Uterus (tissue), 3 donors: ENCODE measurements at regions not wholly inside any gene's neighbourhood (a gene's known extent, or its start where the extent isn't known, plus 50 kb on each side); places are given as distances from the start of the nearest gene placed in this dataset.

Experiments used
- DNase-seq, 2 donors: peaks; one replicate each; pipeline ENCODE4 v3.0.0-alpha.2; 2019 to 2020
- H3K27ac ChIP-seq, 2 donors: fragments of 200-600 bp; sonication (generic); 1 replicate in 1 of 2; 2 replicates in 1 of 2; pipeline ENCODE4 v1.5.1; 2016 to 2018
- H3K27me3 ChIP-seq, 2 donors: fragments of 200-600 bp; sonication (generic); one replicate each; pipeline ENCODE4 v1.5.1; 2018 to 2019; ENCODE audit warnings: control low read depth in 1 of 2
- H3K36me3 ChIP-seq, 2 donors: fragments of 200-600 bp; sonication (generic); one replicate each; pipeline ENCODE4 v1.5.1; 2019; ENCODE audit warnings: control low read depth in 1 of 2
- H3K4me1 ChIP-seq, 2 donors: fragments of 200-600 bp; sonication (generic); one replicate each; pipeline ENCODE4 v1.5.1; 2018 to 2019; ENCODE audit warnings: control low read depth in 1 of 2
- H3K4me3 ChIP-seq, 2 donors: fragments of 200-600 bp; sonication (generic); 1 replicate in 1 of 2; 2 replicates in 1 of 2; pipeline ENCODE4 v1.5.1; 2018 to 2019; ENCODE audit warnings: mild to moderate bottlenecking in 1 of 2
- H3K9me3 ChIP-seq, 2 donors: fragments of 200-600 bp; sonication (generic); one replicate each; pipeline ENCODE4 v1.5.1; 2019; ENCODE audit warnings: control low read depth in 1 of 2
- POLR2A ChIP-seq, 2 donors: fragments of 450-650 bp; IDR thresholded peaks; one replicate each; pipeline ENCODE4 v1.6.1; 2016; ENCODE audit warnings: antibody characterized with exemption in 2 of 2, mild to moderate bottlenecking in 1 of 2, moderate library complexity in 1 of 2
- intact Hi-C: fragments of 100-400 bp; cut with DNase I; formaldehyde crosslinking; loops from one replicate; pipeline ENCODE4 v1.15.1; 2023; ENCODE audit warnings: low total_unique reads
- TF ChIP-seq, protein P1 (sequence below), 4 experiments: fragments of 200-600 bp in 2 of 4; fragments of 450-650 bp in 2 of 4; sonication (generic) in 2 of 4; IDR thresholded peaks; one replicate each; pipeline ENCODE4 v1.5.1; 2016 to 2019; ENCODE audit warnings: antibody characterized with exemption in 4 of 4, mild to moderate bottlenecking in 2 of 4, moderate library complexity in 1 of 4
- donor health status: DM: yes; HTN: yes; CAD: no.

DNA sequence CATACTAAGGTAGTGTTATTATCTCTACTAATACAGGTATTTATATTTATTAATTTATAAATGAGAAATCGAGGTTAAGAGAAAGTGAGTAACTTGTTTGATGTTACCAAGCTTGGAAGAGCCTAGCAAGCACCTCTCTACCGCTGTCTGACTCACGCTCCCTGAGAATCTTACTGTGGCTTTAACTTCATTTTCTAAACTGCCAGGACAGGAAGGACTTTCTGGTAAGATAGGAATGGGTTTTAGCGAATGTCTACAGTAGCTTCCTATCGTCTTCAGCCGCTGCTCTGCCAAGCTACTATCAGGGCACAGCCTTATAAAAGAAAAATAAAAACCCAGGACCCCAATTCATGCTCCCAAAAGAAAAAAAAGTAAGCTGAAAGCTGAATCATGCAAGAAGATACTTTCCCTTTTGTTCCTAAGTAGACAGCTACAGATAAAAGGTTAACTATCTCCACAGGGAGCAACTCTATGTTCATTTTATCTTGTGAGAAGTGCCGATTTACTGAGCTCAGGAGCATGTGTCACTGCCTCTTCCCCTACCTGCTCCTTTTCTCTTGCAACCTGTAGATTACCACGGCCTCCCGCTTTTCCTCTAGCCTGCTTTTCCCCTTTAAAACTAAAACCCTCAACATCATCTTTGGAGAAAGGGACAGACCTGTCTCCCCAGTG is 60.2 kb downstream of the THNSL1 start:
- Histone ChIP-seq H3K27me3 (no peaks in the 10 kb centered on the region), H3K36me3 (no peaks in the 10 kb centered on the region), H3K4me3 (no peak overlapping the region), H3K4me1 (no peaks in the 10 kb centered on the region), H3K9me3 (no peaks in the 10 kb centered on the region), H3K27ac (no peak overlapping the region)
- no peak for DNase-seq
- TF ChIP-seq, protein P1, sequence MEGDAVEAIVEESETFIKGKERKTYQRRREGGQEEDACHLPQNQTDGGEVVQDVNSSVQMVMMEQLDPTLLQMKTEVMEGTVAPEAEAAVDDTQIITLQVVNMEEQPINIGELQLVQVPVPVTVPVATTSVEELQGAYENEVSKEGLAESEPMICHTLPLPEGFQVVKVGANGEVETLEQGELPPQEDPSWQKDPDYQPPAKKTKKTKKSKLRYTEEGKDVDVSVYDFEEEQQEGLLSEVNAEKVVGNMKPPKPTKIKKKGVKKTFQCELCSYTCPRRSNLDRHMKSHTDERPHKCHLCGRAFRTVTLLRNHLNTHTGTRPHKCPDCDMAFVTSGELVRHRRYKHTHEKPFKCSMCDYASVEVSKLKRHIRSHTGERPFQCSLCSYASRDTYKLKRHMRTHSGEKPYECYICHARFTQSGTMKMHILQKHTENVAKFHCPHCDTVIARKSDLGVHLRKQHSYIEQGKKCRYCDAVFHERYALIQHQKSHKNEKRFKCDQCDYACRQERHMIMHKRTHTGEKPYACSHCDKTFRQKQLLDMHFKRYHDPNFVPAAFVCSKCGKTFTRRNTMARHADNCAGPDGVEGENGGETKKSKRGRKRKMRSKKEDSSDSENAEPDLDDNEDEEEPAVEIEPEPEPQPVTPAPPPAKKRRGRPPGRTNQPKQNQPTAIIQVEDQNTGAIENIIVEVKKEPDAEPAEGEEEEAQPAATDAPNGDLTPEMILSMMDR (IDR thresholded peaks at IDR 0.05) = no peak
- TF ChIP-seq POLR2A (IDR thresholded peaks at IDR 0.05) = no peak
- intact Hi-C loops = no loop called here

DNA sequence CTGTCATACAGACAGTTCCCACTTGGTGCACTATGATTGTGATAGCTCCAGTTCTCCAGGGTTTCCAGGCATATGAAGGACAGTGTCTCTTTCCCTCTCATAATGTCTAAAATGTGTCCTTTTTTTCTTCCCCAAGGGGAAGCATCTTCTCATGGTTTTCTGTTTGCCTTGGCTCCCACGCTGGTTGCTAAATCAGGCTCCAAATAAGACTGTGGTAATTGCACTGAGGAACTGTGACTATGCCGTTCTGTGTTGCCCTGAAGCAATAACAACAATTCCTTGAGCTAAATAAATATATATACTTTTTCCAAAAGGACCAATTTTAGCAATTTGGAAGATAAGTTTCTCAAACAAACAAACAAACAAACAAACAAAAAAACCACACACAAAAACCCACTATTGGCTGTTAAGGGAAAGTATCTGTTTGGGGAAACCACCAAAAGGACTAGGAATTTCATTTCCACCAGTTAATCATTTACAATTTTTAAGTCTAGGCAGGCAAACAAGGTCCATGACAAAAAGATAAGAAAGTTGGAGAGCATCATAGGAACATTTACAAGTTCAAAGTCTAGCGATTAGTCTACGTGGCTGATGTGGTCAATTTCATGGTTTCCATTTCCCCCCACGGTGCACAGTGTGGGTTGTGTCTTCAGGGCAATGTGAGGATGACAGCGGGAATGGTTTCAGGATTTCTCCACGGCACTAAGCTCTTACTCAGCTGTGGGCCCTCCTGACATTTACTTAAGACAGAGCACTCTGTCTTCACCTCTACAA is 62.4 kb downstream of the THNSL1 start:
- H3K27ac ChIP-seq = no peak overlapping the region
- H3K4me1 ChIP-seq = no peaks in the 10 kb centered on the region
- H3K4me3 ChIP-seq = no peak overlapping the region
- intact Hi-C loops = no loop called here
- DNase-seq = no peak
- TF ChIP-seq, protein P1 (IDR thresholded peaks at IDR 0.05) = no peak
- no peak for TF ChIP-seq POLR2A (IDR thresholded peaks at IDR 0.05)
- no peaks in the 10 kb centered on the region for H3K9me3 ChIP-seq
- H3K36me3 ChIP-seq = no peaks in the 10 kb centered on the region
- H3K27me3 ChIP-seq = no peaks in the 10 kb centered on the region

DNA sequence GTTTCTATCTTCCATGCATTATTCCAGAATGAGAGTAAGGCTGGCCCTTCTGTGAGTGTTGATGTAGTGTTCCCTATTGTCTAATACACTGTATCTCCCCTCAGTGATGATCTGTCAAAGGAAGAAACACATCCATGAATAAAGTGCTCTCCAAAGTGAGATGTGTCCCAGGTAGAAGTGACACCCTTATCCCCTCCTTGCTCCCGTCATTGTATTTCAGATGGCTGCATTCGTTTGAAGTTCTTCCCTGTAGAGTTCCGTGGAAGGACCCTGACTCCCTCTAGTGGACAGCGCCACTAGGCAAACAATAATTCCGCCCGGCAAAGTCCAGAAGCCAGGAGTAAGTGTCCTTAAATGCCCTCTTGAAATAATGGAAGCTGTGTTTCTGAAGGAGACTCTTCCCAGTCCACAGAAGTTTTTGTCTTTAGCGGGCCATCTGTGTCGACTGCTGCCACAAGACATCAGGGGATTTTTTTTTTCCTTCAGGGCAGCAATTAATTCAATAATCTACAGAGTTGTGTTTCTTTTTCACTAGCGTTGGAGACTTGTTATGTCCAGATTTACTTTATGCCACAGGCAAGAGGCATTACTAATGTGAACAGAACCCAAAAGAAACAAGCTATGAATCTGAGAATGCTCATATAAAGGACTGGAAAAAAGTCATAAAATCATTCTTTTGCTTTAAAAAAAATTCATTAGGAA is 64.6 kb downstream of the THNSL1 start:
- Histone ChIP-seq H3K27ac (no peak overlapping the region), H3K4me3 (no peak overlapping the region), H3K9me3 (no peaks in the 10 kb centered on the region), H3K36me3 (no peaks in the 10 kb centered on the region), H3K27me3 (no peaks in the 10 kb centered on the region), H3K4me1 (no peaks in the 10 kb centered on the region)
- intact Hi-C loops = no loop called here
- TF ChIP-seq, protein P1 (IDR thresholded peaks at IDR 0.05) = peak; percentile 84 to 85 (median 84)
- no peak for TF ChIP-seq POLR2A (IDR thresholded peaks at IDR 0.05)
- peak; percentile 78 to 81 for DNase-seq

DNA sequence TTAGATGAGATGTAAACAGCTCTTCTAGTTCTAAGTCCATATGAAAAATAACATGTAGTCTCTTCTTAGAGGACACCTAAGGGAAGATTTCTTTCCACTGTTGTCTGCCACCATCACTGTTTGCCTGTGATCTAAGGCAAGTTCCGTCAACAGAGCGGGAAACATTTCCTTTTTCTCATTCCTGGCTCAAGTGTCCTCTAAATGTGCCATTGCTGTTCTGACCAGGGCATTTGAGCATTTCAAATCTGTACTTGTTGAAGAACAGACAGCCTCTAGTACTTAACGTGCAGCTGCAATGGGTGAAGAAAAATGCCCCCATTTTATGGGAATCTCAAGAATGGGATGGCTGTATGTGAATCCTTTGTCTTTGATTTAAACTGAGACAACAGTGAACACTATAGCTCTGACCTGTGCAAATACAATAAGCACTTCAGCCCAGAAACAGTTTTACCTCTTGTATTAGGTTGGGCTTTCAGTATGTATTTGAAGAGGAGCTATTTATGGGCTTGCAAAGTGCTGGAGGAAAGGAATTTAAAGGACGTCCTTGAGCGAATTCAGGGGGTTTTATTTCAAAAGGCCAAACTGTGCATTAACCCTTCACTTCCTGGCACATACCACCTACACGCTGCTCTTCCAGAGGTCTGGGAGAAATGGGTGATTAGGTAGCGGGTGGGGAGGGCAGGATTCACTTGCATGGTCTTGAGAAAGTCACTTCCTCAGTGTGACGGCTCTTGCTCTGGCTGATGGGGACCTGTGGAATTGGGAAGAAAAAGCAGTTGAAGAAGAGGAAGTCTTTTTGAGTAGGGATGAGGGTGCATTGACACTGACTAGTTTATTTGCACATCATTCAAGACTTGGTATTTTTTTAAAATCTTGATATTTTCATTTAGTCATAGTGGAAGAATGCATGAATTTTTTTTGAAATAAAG is 66.1 kb downstream of the THNSL1 start:
- intact Hi-C loops = no loop called here
- no peak overlapping the region for H3K27ac ChIP-seq

More for the DNA sequence above, 66.1 kb downstream of the THNSL1 start:
- no peaks in the 10 kb centered on the region for H3K27me3 ChIP-seq
- no peaks in the 10 kb centered on the region for H3K36me3 ChIP-seq
- DNase-seq = no peak
- no peaks in the 10 kb centered on the region for H3K9me3 ChIP-seq
- no peak overlapping the region for H3K4me3 ChIP-seq
- H3K4me1 ChIP-seq = no peaks in the 10 kb centered on the region
- no peak for TF ChIP-seq POLR2A (IDR thresholded peaks at IDR 0.05)
- TF ChIP-seq, protein P1 (IDR thresholded peaks at IDR 0.05) = no peak
